GM18508 (cell line): ENCODE measurements at regions not wholly inside any gene's neighbourhood (a gene's known extent, or its start where the extent isn't known, plus 50 kb on each side); places are given as distances from the start of the nearest gene placed in this dataset.
"Not testable (repeated sequence)": the region's sequence is repeated elsewhere in the genome, so short reads cannot be mapped to it uniquely, and the experiment has no call there.

Source experiments
- ATAC-seq: cut with Tn5 transposase; IDR thresholded peaks from one replicate; pipeline ENCODE4 v1.9.1; 2021; ENCODE audit warnings: moderate number of reproducible peaks; ENCODE audit not compliant: insufficient read depth, unreplicated experiment

DNA sequence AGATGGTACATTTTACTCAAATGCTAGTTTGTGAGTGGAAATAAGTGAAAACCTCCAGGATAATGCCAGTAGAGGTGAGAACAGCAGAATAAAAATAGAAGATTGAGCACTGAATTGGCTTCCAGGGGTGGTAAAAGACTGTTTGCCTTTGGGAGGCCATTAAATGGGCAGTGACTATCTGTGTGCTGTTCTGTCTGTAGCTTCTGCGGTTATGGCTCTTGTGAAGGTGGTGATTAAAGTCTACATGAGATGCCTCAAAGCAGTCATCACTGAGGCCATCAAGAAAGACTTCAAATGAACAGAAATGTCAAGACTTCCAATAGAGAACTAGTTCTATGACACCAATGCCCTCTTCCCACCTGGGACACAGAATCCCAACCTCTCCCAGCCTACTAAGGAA is 108.8 kb downstream of the EFHB start:
- no peak for ATAC-seq

- no peak for ATAC-seq
Observed at GRCh38 chr3:19822805-19823204, 111.2 kb downstream of the EFHB start.

- ATAC-seq = no peak
Observed at GRCh38 chr3:19816631-19817030, 117.4 kb downstream of the EFHB start.

DNA sequence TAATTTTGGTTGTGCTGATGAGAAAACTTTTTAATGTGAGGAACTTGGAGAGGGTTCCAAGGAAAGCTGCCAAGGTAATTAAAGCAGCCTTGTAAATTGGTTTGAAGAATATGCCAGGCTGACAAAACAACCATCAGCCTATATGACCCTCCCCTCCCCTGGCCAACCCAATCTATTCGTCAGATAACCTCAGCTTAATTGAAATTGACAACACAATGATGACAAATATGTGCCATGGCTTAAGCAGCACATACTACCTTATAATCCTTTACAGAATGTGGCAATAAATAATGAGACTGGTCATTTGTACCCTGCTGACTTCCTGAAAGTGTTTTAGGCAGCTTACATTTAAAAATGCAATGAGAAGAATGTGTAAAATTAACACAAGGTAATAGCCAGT is 118.2 kb downstream of the EFHB start:
- ATAC-seq = no peak

DNA sequence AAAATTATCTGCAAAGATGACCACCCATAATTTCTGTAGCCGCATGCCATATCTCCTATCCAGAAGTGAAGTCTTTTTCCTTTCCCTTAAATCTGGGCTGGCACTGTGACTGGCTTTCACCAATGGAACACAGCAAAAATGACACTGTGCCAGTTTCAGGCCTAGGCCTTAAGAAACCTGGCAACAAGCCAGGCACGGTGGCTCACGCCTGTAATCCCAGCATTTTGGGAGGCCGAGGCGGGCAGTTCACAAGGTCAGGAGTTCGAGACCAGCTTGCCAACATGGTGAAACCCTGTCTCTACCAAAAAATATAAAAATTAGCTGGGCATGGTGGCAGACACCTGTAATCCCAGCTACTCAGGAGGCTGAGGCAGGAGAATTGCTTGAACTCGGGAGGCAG is 120.3 kb downstream of the EFHB start:
- ATAC-seq = not testable (repeated sequence)

DNA sequence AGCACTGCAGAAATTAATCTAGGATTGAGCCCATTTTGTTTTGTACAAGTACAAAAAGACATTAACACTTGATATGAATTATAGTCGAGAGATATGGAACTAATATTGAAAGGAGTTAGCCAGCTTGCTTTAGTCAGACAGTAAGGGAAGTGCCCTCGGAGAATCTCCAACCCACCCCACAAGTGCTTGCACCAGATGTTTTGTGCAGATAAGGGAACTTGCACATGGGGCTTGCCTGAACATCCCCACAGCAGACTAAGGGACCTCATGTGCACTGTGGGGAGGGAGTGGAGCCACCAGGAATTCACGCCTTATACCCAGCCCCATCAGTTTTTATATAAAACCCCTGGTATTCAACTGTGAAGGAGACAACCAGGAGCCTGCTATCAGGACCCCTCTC is 122.3 kb downstream of the EFHB start:
- ATAC-seq = no peak

GRCh38 chr3:19808834-19809233 is 125.2 kb downstream of the EFHB start:
- ATAC-seq = no peak

GRCh38 chr3:19799887-19800286 is 134.1 kb downstream of the EFHB start:
- ATAC-seq = no peak

DNA sequence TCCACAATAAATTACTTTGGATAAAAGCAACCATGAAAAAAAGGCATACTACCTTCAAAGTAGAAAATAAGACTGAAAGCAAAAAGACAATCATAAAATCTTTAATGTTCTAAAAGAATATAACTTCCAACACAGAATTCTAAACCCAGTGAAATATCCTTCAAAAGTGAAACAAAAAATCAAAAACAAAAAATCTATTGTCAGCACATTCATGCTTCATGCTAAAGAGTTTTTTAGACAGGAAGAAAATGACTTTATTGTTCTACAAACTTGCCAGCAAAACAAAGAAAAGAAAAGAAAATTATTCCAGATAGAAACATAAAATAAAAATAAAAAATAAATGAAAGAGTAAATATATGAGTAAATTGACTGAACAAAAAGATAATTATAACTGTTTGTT is 134.9 kb downstream of the EFHB start:
- no peak for ATAC-seq

GRCh38 chr3:19798324-19798723 is 135.7 kb downstream of the EFHB start:
- ATAC-seq = no peak

DNA sequence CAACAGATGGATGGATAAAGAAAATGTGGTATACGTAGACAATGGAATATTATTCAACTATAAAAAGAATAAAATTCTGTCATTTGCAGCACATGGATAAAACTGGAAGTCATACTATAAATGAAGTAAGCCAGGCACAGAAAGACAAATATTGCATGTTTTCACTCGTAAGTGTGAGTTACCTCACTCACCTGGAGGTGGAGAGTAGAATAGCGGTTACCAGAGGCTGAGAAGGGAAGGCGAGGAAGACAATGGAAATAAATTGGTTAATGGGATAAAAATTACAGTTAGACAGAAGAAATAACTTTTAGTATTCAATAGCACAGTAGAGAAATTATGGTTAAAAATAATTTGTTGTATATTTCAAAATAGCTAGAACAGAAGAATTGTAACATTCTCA is 141.6 kb downstream of the EFHB start:
- no peak for ATAC-seq

- ATAC-seq = no peak
Observed at GRCh38 chr3:19775765-19776164, 158.3 kb downstream of the EFHB start.

GRCh38 chr3:19769694-19770093 is 164.3 kb downstream of the EFHB start:
- ATAC-seq = no peak

- no peak for ATAC-seq
Observed at GRCh38 chr3:19765954-19766353, 168.1 kb downstream of the EFHB start.

DNA sequence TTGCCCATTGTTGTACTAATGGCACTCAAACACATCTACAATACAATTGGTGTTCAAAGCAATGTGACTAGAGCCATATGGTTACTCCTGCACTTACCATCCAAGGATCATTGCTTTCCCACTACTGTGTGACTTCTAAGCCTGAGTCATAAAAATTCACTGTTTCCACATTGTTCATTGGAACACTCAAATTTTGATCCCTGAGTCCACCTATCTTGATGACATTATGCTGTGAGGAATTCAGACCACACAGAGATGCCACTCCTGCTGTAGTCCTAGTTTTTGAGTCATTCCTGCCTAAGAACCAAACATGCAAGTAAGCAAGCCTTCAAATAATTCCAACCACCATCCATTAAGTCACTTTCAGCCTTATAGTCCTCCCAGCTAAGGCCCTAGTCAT is 176.2 kb downstream of the EFHB start:
- no peak for ATAC-seq

DNA sequence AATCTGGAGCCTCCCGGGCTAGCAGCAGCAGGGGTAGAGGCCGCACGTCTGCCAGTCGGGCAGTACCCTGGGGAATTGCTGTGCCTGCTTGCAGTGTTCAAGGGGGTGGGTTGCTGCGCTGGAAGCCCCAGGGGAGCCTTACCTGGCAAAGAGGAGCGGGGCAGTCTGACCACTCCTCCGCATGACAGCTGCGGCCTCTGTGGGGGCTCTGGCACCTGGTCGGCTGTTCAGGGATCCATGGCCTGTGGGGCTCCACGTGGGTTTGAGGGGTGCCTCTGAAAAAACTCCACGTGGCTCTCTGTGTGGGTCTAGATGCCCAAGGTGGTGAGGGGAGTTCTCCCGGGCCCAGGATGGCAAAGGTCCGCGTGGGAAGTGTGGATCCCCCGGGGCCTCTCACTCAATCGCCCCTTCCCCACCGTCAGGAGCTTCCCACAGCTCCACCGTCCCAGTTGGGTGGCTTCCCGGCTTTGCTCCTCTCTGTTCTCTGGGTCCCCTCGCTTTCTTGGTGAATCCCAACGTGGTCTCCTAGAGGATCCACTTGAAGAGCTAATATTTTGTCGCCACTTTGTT is 184.5 kb downstream of the EFHB start:
- ATAC-seq = no peak

DNA sequence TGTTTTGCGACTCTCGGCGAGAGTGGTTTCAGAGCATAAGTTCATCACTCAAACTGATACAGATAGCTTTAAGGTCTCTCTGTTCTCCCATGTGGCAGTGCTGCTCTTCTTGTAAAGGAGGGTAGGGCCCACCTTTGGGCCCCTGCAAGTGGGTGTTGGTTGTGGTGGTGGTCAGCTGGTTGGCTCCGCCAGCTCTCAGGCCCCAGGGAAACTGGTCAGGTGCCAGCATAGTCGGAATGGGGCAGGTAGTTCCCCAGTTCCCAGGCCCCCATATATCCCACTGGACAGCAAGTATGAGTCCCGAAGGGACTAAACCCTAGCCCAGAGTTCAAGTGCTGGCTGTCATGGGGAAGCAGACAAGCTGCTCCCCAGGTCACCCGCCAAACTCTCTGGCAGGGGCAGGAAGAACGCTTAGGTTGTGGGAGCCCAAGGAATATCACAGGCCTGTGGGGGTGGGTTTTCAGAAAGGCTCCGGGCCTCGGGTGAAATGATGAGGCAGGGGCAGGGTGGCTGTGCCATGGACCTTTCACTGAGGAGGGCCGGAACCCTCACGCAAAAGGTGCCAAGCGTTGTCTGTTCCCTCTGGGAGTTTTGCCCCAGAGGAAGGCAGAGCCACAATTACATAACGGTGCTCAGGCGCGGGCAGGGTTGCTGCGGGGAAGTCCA is 185.1 kb downstream of the EFHB start:
- no peak for ATAC-seq

DNA sequence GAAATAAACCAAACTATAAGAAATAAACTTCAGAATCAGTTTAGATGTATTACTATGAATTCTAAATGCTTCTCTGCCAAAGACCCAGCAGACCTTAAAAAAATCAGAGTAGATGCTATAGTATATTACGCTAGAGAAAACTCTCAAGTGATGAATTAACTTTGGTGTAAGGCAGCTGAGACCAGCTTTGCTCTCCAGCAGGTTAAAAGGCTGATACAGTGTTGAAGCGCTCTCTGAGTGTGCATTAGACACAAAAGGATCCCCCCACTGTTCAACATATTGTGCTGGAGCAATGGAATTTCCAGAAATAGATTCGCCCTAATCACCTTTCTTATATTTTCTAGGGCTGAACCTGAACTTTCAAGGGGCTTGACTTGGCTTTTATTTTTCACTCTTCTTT is 190.0 kb downstream of the EFHB start:
- ATAC-seq = no peak

- no peak for ATAC-seq
Observed at GRCh38 chr3:19742935-19743334, 191.1 kb downstream of the EFHB start.

DNA sequence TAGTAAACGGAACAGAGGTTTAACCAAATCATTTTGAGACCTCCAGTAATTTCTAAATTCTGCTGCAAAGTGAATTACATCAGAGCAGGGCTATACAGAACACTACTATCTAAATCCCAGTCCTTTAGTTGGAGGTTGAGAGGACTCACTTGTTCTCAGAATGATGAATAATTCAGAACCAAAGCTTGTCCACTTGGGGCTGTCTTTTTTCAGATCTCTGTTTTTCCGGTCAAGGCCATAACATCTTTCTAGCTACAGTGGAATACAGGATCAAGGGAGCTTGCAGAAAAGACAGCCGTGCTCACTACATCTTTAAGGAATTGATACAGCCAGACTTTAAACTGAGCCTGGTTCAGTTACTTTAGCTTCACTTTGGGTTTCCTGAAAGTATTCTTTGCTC is 194.5 kb downstream of the EFHB start:
- ATAC-seq = no peak

GRCh38 chr3:19738846-19739245 is 195.2 kb downstream of the EFHB start:
- ATAC-seq = no peak

DNA sequence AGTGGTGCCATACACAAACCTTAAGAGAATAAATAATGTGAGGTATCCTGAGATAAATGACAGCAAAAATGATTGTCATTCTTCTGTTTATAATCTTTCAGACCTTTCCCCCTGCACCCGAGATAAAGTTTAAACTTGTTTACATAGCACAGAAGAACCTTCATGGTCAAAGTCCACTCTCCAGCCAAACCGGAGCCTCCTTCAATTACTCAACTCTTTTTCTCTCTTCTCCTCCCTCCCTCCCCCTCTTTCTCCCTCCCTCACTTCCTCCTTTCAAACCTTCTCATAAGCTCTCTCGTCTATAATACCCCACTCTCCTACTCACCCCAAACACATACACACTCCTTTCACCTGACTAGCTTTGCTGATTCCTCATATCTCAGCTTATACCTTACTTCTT is 198.9 kb downstream of the EFHB start:
- no peak for ATAC-seq

- no peak for ATAC-seq
Observed at GRCh38 chr3:19734453-19734852, 199.6 kb downstream of the EFHB start.
